Neutrophil (primary cell): ENCODE measurements at regions not wholly inside any gene's neighbourhood (a gene's known extent, or its start where the extent isn't known, plus 50 kb on each side); places are given as distances from the start of the nearest gene placed in this dataset.

Source experiments
- H3K27ac ChIP-seq: fragments of 200-600 bp; sonication (generic); 2 replicates; pipeline ENCODE4 v1.5.1; 2016; ENCODE audit warnings: mild to moderate bottlenecking, moderate library complexity
- H3K27me3 ChIP-seq: fragments of 200-600 bp; sonication (generic); 2 replicates; pipeline ENCODE4 v1.6.0; 2016; ENCODE audit warnings: mild to moderate bottlenecking
- H3K36me3 ChIP-seq: fragments of 200-600 bp; sonication (generic); 2 replicates; pipeline ENCODE4 v1.5.1; 2017
- H3K4me1 ChIP-seq, 2 experiments: fragments of 200-600 bp in 1 of 2; sonication (generic) in 1 of 2; 1 replicate in 1 of 2; 2 replicates in 1 of 2; pipeline versions ENCODE4 v1.5.1 to v1.6.1; 2013 to 2016; ENCODE audit warnings: low read depth in 1 of 2, low read length in 1 of 2, mild to moderate bottlenecking in 1 of 2, moderate library complexity in 1 of 2; ENCODE audit not compliant: control insufficient read depth in 1 of 2, insufficient read depth in 1 of 2
- H3K4me3 ChIP-seq, 2 experiments: fragments of 200-600 bp in 1 of 2; sonication (generic) in 1 of 2; 1 replicate in 1 of 2; 2 replicates in 1 of 2; pipeline ENCODE4 v1.5.1; 2013 to 2016; ENCODE audit warnings: low read depth in 1 of 2, low read length in 1 of 2, mild to moderate bottlenecking in 1 of 2, moderate library complexity in 1 of 2
- H3K9me3 ChIP-seq: fragments of 200-600 bp; sonication (generic); 2 replicates; pipeline ENCODE4 v1.5.1; 2016
- CTCF ChIP-seq: fragments of 200-600 bp; sonication (generic); IDR thresholded peaks from 2 replicates; pipeline ENCODE4 v1.5.1; 2016; ENCODE audit warnings: antibody characterized with exemption

GRCh38 chr10:29760138-29760900 lies 125.5 kb upstream of the SVIL start:
- Histone ChIP-seq H3K4me3 (no peak overlapping the region), H3K27ac (no peak overlapping the region), H3K9me3 (no peaks in the 10 kb centered on the region), H3K4me1 (peaks cover 0 to 9% of the 10 kb centered on the region in 2 experiments), H3K27me3 (no peaks in the 10 kb centered on the region), H3K36me3 (no peaks in the 10 kb centered on the region)
- no peak for TF ChIP-seq CTCF

- H3K27ac ChIP-seq: no peak overlapping the region
- H3K27me3 ChIP-seq: no peaks in the 10 kb centered on the region
- peaks cover 6 to 8% of the 10 kb centered on the region in 2 experiments for H3K4me1 ChIP-seq
- H3K4me3 ChIP-seq: no peak overlapping the region
- H3K36me3 ChIP-seq: no peaks in the 10 kb centered on the region
- TF ChIP-seq CTCF: no peak
- H3K9me3 ChIP-seq: no peaks in the 10 kb centered on the region
Observed at GRCh38 chr10:29757551-29758297, 123.0 kb upstream of the SVIL start.

DNA sequence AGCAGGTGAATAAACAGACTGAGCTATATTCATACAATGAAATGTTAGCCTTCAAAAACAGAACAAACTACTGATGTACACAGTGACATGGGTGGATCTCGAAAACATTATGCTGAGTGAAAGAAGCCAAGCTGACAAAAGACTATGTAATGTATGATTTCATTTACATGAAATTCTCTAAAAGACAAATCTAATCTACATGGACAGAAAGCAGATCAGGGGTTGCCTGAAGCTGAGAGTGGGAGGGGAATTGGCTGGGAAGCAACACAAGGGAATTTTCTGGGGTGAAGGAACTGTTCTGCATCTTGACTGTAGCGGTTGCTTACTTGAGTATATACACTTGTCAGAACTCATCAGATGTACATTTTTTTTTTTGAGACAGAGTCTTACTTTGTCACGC lies 121.7 kb upstream of the SVIL start:
- H3K27ac ChIP-seq: no peak overlapping the region
- no peaks in the 10 kb centered on the region for H3K27me3 ChIP-seq
- H3K4me1 ChIP-seq: peaks cover 19% of the 10 kb centered on the region in 2 experiments
- H3K4me3 ChIP-seq: no peak overlapping the region
- TF ChIP-seq CTCF: no peak
- H3K36me3 ChIP-seq: no peaks in the 10 kb centered on the region
- no peaks in the 10 kb centered on the region for H3K9me3 ChIP-seq

- Histone ChIP-seq H3K4me3 (no peak overlapping the region), H3K27me3 (no peaks in the 10 kb centered on the region), H3K9me3 (no peaks in the 10 kb centered on the region), H3K4me1 (peaks cover 26 to 29% of the 10 kb centered on the region in 2 experiments), H3K36me3 (no peaks in the 10 kb centered on the region), H3K27ac (no peak overlapping the region)
- TF ChIP-seq CTCF: no peak
Observed at GRCh38 chr10:29753283-29753682, 118.5 kb upstream of the SVIL start.

DNA sequence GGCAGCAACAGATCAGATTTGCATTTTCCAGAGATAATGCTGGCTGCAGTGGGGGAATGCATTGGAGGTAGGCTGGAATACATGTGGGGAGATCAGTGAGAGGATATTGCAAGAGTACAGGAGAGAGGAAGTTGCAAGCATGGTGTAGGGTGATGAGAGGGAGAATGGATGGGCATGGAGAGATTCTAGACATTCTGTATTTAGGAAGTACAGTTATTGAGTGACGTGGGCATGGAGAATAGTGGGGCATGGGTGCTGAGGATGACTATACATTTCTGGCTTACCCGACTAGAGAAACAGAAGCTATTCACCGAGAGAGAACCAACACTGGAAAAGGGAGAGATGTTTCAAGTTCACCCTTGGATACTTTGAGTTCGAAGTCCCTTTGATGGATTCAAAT lies 116.9 kb upstream of the SVIL start:
- Histone ChIP-seq H3K4me1 (peaks cover 26 to 29% of the 10 kb centered on the region in 2 experiments), H3K4me3 (no peak overlapping the region), H3K27me3 (no peaks in the 10 kb centered on the region), H3K27ac (peak overlapping the region; percentile 78), H3K36me3 (no peaks in the 10 kb centered on the region), H3K9me3 (no peaks in the 10 kb centered on the region)
- TF ChIP-seq CTCF: no peak
